NB4 (cell line): ENCODE measurements at regions not wholly inside any gene's neighbourhood (a gene's known extent, or its start where the extent isn't known, plus 50 kb on each side); places are given as distances from the start of the nearest gene placed in this dataset.

Experiments
- MYC ChIP-seq: IDR thresholded peaks from 2 replicates; pipeline ENCODE4 v1.6.1; 2011; ENCODE audit warnings: low read depth, low read length
- POLR2A ChIP-seq: IDR thresholded peaks from 2 replicates; pipeline ENCODE4 v1.6.1; 2011; ENCODE audit warnings: mild to moderate bottlenecking; ENCODE audit not compliant: insufficient read length; ENCODE audit errors: extremely low read depth
- TF ChIP-seq, protein P1 (sequence below): IDR thresholded peaks from one replicate; pipeline ENCODE4 v1.5.1; 2012; ENCODE audit warnings: low read depth, low read length
- TF ChIP-seq, protein P2 (sequence below): IDR thresholded peaks from 2 replicates; pipeline ENCODE4 v1.6.1; 2011; ENCODE audit warnings: low read depth, low read length

- TF ChIP-seq, protein P1, sequence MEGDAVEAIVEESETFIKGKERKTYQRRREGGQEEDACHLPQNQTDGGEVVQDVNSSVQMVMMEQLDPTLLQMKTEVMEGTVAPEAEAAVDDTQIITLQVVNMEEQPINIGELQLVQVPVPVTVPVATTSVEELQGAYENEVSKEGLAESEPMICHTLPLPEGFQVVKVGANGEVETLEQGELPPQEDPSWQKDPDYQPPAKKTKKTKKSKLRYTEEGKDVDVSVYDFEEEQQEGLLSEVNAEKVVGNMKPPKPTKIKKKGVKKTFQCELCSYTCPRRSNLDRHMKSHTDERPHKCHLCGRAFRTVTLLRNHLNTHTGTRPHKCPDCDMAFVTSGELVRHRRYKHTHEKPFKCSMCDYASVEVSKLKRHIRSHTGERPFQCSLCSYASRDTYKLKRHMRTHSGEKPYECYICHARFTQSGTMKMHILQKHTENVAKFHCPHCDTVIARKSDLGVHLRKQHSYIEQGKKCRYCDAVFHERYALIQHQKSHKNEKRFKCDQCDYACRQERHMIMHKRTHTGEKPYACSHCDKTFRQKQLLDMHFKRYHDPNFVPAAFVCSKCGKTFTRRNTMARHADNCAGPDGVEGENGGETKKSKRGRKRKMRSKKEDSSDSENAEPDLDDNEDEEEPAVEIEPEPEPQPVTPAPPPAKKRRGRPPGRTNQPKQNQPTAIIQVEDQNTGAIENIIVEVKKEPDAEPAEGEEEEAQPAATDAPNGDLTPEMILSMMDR = no peak
- no peak for TF ChIP-seq POLR2A
- TF ChIP-seq, protein P2, sequence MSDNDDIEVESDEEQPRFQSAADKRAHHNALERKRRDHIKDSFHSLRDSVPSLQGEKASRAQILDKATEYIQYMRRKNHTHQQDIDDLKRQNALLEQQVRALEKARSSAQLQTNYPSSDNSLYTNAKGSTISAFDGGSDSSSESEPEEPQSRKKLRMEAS = no peak
- TF ChIP-seq MYC = no peak
Measured at GRCh38 chr13:44744880-44745633, 168.9 kb upstream of the TSC22D1 start.
